GM23338 (cell line): ENCODE measurements at regions not wholly inside any gene's neighbourhood (a gene's known extent, or its start where the extent isn't known, plus 50 kb on each side); places are given as distances from the start of the nearest gene placed in this dataset.

Experiments used
- EZH2 ChIP-seq: fragments of 200-600 bp; sonication (generic); IDR thresholded peaks from one replicate; pipeline ENCODE4 v1.8.0; 2017; ENCODE audit warnings: antibody characterized with exemption, mild to moderate bottlenecking, low read depth; ENCODE audit not compliant: unreplicated experiment
- EZH2phosphoT487 ChIP-seq: fragments of 200-600 bp; sonication (generic); IDR thresholded peaks from one replicate; pipeline ENCODE4 v1.8.1; 2018; ENCODE audit warnings: antibody characterized with exemption; ENCODE audit not compliant: unreplicated experiment
- TF ChIP-seq, protein P1 (sequence below), 2 experiments: fragments of 200-600 bp in 1 of 2; sonication (generic) in 1 of 2; conservative IDR thresholded peaks; 2 replicates each; pipeline versions ENCODE4 v1.5.1 to v1.6.1; 2016 to 2017; ENCODE audit warnings: antibody characterized with exemption in 2 of 2, low read depth in 2 of 2, mild to moderate bottlenecking in 2 of 2, moderate library complexity in 1 of 2
- TF ChIP-seq, protein P2 (sequence below): IDR thresholded peaks from 2 replicates; pipeline ENCODE4 v1.6.1; 2016; ENCODE audit warnings: antibody characterized with exemption
- TF ChIP-seq, protein P3 (sequence below): IDR thresholded peaks from one replicate; pipeline ENCODE4 v1.6.1; 2018; ENCODE audit warnings: antibody characterized with exemption; ENCODE audit not compliant: unreplicated experiment

GRCh38 chr13:107461751-107462150, 753.6 kb downstream of the LIG4 start:
- TF ChIP-seq EZH2 (no peak), EZH2phosphoT487 (no peak)
- TF ChIP-seq, protein P1, sequence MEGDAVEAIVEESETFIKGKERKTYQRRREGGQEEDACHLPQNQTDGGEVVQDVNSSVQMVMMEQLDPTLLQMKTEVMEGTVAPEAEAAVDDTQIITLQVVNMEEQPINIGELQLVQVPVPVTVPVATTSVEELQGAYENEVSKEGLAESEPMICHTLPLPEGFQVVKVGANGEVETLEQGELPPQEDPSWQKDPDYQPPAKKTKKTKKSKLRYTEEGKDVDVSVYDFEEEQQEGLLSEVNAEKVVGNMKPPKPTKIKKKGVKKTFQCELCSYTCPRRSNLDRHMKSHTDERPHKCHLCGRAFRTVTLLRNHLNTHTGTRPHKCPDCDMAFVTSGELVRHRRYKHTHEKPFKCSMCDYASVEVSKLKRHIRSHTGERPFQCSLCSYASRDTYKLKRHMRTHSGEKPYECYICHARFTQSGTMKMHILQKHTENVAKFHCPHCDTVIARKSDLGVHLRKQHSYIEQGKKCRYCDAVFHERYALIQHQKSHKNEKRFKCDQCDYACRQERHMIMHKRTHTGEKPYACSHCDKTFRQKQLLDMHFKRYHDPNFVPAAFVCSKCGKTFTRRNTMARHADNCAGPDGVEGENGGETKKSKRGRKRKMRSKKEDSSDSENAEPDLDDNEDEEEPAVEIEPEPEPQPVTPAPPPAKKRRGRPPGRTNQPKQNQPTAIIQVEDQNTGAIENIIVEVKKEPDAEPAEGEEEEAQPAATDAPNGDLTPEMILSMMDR (conservative IDR thresholded peaks at IDR 0.05; ENCODE audit: low read depth in 2 of 2), result no peak
- TF ChIP-seq, protein P2, sequence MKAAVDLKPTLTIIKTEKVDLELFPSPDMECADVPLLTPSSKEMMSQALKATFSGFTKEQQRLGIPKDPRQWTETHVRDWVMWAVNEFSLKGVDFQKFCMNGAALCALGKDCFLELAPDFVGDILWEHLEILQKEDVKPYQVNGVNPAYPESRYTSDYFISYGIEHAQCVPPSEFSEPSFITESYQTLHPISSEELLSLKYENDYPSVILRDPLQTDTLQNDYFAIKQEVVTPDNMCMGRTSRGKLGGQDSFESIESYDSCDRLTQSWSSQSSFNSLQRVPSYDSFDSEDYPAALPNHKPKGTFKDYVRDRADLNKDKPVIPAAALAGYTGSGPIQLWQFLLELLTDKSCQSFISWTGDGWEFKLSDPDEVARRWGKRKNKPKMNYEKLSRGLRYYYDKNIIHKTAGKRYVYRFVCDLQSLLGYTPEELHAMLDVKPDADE, result no peak
- TF ChIP-seq, protein P3, sequence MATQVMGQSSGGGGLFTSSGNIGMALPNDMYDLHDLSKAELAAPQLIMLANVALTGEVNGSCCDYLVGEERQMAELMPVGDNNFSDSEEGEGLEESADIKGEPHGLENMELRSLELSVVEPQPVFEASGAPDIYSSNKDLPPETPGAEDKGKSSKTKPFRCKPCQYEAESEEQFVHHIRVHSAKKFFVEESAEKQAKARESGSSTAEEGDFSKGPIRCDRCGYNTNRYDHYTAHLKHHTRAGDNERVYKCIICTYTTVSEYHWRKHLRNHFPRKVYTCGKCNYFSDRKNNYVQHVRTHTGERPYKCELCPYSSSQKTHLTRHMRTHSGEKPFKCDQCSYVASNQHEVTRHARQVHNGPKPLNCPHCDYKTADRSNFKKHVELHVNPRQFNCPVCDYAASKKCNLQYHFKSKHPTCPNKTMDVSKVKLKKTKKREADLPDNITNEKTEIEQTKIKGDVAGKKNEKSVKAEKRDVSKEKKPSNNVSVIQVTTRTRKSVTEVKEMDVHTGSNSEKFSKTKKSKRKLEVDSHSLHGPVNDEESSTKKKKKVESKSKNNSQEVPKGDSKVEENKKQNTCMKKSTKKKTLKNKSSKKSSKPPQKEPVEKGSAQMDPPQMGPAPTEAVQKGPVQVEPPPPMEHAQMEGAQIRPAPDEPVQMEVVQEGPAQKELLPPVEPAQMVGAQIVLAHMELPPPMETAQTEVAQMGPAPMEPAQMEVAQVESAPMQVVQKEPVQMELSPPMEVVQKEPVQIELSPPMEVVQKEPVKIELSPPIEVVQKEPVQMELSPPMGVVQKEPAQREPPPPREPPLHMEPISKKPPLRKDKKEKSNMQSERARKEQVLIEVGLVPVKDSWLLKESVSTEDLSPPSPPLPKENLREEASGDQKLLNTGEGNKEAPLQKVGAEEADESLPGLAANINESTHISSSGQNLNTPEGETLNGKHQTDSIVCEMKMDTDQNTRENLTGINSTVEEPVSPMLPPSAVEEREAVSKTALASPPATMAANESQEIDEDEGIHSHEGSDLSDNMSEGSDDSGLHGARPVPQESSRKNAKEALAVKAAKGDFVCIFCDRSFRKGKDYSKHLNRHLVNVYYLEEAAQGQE, result no peak
